ENCODE measurements at regions not wholly inside any gene's neighbourhood (a gene's known extent, or its start where the extent isn't known, plus 50 kb on each side); places are given as distances from the start of the nearest gene placed in this dataset.
A peak's percentile ranks its signal among the peaks of the same experiment; 100 is the strongest.
"Not testable (repeated sequence)": the region's sequence is repeated elsewhere in the genome, so short reads cannot be mapped to it uniquely, and the experiment has no call there.

- no peak for DNase-seq (ENCODE audit: low spot score)
- ATAC-seq = no peak
- intact Hi-C loops (cut with DNase I) = no loop called here
Observed at GRCh38 chr4:146124023-146124680, 51.4 kb upstream of the LSM6 start.

GRCh38 chr4:146123231-146123630 is 52.3 kb upstream of the LSM6 start:
- intact Hi-C loops (cut with DNase I) = no loop called here

GRCh38 chr4:146122398-146122797 is 53.1 kb upstream of the LSM6 start:
- intact Hi-C loops (cut with DNase I) = no loop called here
- ATAC-seq (no peak), DNase-seq (ENCODE audit: low spot score) (no peak)

More at GRCh38 chr4:146123231-146123630, 52.3 kb upstream of the LSM6 start:
- ATAC-seq = no peak
- DNase-seq (ENCODE audit: low spot score) = no peak

- ATAC-seq = no peak
- no peak for DNase-seq (ENCODE audit: low spot score)
- intact Hi-C loops (cut with DNase I) = no loop called here
Observed at GRCh38 chr4:146121757-146122156, 53.8 kb upstream of the LSM6 start.

GRCh38 chr4:146119845-146120404 is 55.6 kb upstream of the LSM6 start:
- no peak for ATAC-seq
- intact Hi-C loops (cut with DNase I) = no loop called here
- no peak for DNase-seq (ENCODE audit: low spot score)

DNA sequence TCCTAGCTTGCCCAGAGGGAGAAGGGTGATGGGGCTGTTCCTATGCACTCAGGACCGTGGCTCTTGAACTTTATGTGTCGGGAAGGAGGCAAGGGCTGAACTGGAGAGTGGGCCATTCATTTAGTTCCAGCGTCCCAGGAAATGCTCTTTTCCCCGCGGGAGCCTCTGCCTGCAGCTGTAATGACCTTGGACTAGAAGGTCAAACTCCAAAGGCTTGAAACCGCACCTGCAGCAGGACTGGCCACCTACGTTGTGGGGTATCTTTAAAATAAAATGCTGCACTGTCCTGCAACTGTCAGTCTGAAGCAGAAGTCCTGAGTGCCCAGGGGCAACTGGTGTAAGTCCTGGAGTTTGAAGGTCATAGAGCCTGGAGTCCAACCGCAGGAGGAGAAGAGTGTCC is 61.5 kb upstream of the LSM6 start:
- ATAC-seq = no peak
- no peak for DNase-seq (ENCODE audit: low spot score)
- intact Hi-C loops (cut with DNase I) = no loop called here

- ATAC-seq = no peak
- intact Hi-C loops (cut with DNase I) = no loop called here
- no peak for DNase-seq (ENCODE audit: low spot score)
Observed at GRCh38 chr4:146113171-146113570, 62.3 kb upstream of the LSM6 start.

DNA sequence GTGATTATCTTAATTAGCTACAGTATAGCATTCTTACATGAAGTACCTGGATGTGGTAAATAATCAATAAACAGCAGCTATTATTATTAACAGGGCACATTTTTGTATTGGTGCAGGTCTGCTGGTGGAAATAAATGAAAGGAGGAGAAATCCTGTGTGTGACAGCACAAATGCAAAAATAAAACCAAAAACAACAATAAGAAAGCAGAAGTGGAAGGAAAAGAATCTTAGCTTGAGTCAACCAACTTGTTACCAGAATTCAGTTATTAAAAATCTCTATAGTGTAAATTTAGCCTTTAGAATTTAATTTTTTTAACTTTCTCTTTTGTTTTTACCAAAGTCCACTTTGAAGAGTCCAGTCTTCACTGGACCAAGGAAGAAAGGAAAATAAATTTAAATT is 63.1 kb upstream of the LSM6 start:
- intact Hi-C loops (cut with DNase I) = no loop called here
- no peak for ATAC-seq

DNA sequence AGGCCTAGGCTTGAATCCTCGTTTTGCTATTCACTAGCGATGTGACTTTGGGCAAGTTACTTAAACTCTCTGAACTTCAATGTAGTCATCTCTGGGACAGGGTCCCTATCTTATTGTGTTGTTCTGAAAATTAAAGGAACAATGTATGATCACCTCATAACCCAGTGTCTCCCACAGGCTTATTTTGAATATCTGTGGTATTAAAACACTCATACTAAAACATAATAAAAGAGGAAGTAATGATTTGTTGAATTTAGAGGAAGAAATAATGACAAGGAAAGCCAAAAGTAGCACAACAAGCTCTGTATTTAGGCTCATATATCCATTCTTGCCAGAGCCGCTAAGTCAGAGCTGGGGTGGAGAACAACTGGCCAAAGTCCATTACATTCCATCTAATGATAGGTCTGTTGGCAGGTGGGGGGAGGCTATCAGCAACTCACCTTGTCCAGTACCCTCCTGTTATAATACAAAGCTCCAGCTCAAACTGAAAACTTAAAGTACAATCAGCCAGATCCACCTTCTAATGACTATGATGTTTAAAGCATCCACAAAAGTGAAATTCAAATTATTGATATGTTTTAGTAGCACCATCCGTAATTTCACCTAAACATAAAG is 64.5 kb upstream of the LSM6 start:
- ATAC-seq (peak; percentile 41), DNase-seq (ENCODE audit: low spot score) (no peak)
- intact Hi-C loops (cut with DNase I) = no loop called here

More for the DNA sequence above, 63.1 kb upstream of the LSM6 start:
- DNase-seq (ENCODE audit: low spot score) = no peak

DNA sequence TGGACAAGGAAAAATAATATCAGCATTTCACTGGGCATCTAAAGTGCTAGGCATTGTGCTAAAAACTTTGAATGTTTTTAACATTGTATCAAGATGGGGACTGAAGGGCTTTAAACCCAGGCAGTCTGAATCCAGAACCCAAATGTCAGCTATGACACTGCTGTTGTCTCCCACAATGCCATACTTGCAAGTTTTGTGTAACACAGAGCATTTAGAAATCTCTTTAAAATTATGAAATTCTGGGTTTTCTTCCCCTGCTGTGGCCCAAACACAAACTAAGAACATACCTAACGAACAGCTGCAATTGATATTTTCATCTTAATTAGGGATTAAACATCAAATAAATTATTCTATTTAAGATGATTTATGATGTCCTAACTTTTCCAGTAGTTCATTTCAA is 66.8 kb upstream of the LSM6 start:
- DNase-seq (ENCODE audit: low spot score) (no peak), ATAC-seq (no peak)
- intact Hi-C loops (cut with DNase I) = no loop called here

GRCh38 chr4:146107587-146108240 is 67.8 kb upstream of the LSM6 start:
- no peak for ATAC-seq
- no peak for DNase-seq (ENCODE audit: low spot score)
- intact Hi-C loops (cut with DNase I) = no loop called here

DNA sequence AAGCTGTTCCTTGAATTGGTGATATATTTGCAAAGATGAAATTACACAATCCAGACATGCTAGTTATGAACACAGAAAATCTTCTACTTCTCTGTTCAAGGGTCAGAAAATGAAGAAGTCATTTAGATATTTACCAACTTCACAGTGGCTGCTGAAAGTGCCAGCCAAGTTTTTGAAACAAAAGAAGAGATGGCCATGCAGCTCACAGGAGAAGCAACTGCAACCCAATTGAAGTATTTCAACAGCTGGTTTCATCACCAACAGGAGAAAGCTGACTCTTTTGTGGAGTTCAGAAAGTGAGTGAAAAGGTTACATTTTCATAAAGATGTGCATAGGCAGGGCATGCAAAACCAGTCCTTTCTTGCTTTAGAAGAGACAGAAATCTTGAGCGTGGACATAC is 70.1 kb upstream of the LSM6 start:
- DNase-seq (ENCODE audit: low spot score) = no peak
- intact Hi-C loops (cut with DNase I) = no loop called here
- ATAC-seq = peak; percentile 53

GRCh38 chr4:146104541-146104940 is 71.0 kb upstream of the LSM6 start:
- no peak for ATAC-seq
- DNase-seq (ENCODE audit: low spot score) = no peak
- intact Hi-C loops (cut with DNase I) = no loop called here

DNA sequence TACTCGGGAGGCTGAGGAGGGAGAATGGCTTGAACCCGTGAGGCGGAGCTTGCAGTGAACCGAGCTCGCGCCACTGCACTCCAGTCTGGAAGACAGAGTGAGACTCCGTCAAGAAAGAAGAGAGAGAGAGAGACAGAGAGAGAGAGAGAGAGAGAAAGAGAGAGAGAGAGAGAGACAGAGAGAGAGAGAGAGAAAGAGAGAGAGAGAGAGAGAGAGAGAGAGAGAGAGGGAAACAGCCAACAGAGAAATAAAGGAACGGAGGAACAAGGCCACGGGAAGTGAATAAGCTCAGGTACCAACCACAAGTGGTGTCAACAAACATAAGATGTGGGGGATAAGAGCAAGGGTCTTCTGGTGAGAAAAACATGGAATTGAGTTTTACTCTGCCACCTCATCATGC is 71.5 kb upstream of the LSM6 start:
- ATAC-seq; intact Hi-C loops (cut with DNase I); DNase-seq (ENCODE audit: low spot score): not testable (repeated sequence)

DNA sequence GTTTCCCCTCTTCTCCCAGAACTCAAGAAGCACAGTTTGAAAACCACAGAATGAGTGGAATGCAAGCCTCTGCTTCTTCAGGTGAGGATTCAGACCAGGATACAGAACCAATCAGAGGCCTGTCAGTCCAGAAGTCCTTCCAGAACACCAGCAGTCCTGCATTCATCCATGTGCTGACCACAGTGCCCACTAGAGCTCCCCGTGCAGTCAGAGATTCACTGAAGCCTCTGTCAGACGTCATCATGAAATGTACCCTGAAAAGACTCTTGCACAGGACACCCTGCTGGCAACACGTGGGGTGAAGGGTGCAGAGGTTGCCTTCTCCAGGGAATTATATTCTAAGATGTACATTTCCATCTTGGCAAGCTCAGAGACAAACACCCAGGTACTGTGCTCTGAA is 75.9 kb upstream of the LSM6 start:
- no peak for DNase-seq (ENCODE audit: low spot score)
- ATAC-seq = no peak
- intact Hi-C loops (cut with DNase I) = no loop called here

- intact Hi-C loops (cut with DNase I) = no loop called here
- no peak for ATAC-seq
- no peak for DNase-seq (ENCODE audit: low spot score)
Observed at GRCh38 chr4:146098978-146099377, 76.5 kb upstream of the LSM6 start.

DNA sequence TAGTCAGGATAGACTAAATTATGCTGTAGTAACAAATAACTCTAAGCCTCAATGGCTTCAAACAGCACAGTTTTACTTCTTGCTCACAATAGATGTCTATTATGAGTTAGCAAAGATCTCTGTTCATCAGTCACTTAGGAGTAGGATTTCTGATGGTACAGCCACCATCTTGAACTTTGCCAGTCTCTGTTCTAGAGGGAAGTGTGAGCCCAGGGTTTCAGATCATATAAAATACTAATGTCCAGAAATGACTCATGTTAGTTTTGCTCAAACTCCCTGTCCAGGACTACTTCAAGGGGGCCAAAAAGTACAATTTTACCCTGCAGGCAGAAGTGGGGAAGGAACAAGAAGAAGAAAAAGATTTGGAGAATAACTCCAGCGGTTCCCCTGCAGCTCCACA is 77.1 kb upstream of the LSM6 start:
- ATAC-seq (no peak), DNase-seq (ENCODE audit: low spot score) (no peak)
- intact Hi-C loops (cut with DNase I) = no loop called here

- ATAC-seq (no peak), DNase-seq (ENCODE audit: low spot score) (no peak)
- intact Hi-C loops (cut with DNase I) = no loop called here
Observed at GRCh38 chr4:146096371-146096770, 79.1 kb upstream of the LSM6 start.

GRCh38 chr4:146095860-146096259 is 79.7 kb upstream of the LSM6 start:
- no peak for ATAC-seq
- DNase-seq (ENCODE audit: low spot score) = no peak
- intact Hi-C loops (cut with DNase I) = no loop called here

DNA sequence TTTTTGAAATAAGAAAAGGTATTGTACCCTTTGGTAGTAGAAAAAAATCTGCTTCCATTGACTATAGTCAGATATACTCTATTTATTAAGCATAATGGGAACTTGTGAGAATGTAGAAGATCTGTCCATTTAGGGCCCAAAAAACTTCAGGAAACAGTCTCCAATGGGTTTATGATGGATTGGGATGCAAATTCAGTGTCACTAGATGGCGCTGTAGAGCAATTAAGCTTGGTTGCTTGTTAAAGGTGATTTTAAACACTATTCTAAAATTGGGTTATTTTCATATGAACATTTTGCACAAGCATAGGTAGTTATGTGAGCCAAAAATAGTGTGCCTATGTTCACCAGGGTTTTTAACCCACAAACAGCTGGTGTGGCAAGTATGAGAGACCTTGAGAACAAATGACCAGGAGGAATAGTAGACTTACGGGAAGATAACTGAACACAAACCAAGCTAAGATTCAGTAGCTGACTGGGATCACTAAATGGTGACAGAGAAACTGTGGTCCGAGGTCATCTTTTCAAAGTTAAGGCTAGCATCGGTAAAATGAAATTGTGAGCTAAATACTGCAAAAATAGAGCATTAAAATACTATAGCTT is 80.3 kb upstream of the LSM6 start:
- intact Hi-C loops (cut with DNase I) = no loop called here
- ATAC-seq (no peak), DNase-seq (ENCODE audit: low spot score) (no peak)

All from sciatic nerve (tissue), 2 donors.